Right lung (tissue), 2 donors: ENCODE measurements at regions not wholly inside any gene's neighbourhood (a gene's known extent, or its start where the extent isn't known, plus 50 kb on each side); places are given as distances from the start of the nearest gene placed in this dataset.
"Not testable (repeated sequence)": the region's sequence is repeated elsewhere in the genome, so short reads cannot be mapped to it uniquely, and the experiment has no call there.

Experiments
- DNase-seq, 2 donors: peaks; one replicate each; pipeline ENCODE4 v3.0.0-alpha.2; 2013

GRCh38 chr4:64821219-64821976 is 412.1 kb upstream of the TECRL start:
- no peak for DNase-seq

DNA sequence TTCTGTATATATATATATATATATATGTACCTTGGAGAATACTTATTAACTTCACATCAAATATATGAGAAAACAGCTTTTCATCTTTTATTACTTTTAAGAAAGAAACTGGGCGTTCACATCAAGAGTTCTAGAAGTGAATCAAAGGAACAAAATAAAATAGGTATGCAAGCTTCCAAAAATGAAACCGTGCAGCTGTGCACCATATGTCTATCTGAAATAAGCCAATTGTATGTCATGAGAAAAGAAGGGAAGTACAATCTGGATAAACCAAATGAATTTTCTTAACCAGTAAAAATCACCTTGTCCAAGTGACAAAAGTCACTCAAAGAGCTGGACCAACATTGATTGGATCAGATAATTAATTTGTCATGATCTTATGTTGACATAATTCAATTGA is 405.4 kb upstream of the TECRL start:
- DNase-seq = no peak

GRCh38 chr4:64807821-64808220 is 398.6 kb upstream of the TECRL start:
- no peak for DNase-seq

DNA sequence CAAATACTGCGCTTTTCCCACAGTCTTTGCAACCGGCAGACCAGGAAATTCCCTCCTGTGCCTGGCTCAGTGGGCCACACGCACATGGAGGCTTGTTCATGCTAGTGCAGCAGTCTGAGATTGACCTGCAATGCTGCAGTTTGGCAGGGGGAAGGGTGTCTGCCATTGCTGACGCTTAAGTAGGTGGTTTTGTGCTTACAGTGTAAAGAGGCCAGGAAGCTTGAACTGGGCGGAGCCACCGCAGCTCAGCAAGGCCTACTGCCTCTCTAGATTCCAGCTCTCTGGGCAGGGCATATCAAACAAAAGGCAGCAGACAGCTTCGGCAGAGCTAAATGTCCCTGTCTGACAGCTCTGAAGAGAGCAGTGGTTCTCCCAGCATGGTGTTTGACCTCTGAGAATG is 390.5 kb upstream of the TECRL start:
- no peak for DNase-seq

GRCh38 chr4:64798828-64799227 is 389.6 kb upstream of the TECRL start:
- not testable (repeated sequence) for DNase-seq

DNA sequence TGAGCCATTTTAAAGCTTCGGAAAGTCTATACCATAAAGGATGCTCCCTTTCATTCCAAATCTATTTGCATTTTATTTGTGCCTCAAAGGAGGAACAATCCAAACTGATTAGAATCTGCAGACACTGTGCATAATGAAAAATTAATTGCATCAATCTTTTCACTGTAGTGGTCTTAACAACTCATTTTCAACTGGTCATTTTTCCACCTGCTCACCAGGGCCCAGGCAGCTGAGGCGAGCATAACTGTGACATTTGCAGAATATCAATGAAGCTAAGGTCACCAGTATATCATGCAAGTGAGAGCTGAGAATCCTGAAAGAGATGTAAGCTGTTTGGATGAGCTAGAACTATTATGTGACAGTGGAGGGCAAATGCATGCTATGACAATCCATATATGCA is 387.3 kb upstream of the TECRL start:
- DNase-seq = no peak

- DNase-seq = no peak
Measured at GRCh38 chr4:64784125-64784524, 374.9 kb upstream of the TECRL start.

- DNase-seq = no peak
Measured at GRCh38 chr4:64781737-64782326, 372.6 kb upstream of the TECRL start.

GRCh38 chr4:64780664-64781063 is 371.4 kb upstream of the TECRL start:
- DNase-seq = no peak

DNA sequence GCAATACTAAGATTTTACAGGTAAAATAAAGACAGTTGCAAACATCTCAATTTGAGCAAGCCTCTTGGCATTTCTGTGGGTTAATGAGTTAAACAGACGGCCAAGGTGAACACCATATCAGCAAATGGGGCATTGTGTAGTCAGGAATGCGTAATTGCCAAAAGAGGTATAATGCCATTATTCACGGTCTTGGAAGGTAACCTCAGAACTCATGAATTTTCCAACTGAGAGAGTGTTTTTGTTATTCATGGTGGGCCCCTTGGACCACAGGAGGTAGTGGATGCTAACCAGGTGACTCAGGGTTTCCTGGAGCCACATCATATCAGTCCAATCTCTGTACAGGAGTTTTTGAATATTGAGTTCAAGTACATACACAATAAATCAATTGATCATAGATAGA is 368.0 kb upstream of the TECRL start:
- no peak for DNase-seq

- no peak for DNase-seq
Measured at GRCh38 chr4:64776820-64777219, 367.6 kb upstream of the TECRL start.

GRCh38 chr4:64774626-64775025 is 365.4 kb upstream of the TECRL start:
- no peak for DNase-seq

DNA sequence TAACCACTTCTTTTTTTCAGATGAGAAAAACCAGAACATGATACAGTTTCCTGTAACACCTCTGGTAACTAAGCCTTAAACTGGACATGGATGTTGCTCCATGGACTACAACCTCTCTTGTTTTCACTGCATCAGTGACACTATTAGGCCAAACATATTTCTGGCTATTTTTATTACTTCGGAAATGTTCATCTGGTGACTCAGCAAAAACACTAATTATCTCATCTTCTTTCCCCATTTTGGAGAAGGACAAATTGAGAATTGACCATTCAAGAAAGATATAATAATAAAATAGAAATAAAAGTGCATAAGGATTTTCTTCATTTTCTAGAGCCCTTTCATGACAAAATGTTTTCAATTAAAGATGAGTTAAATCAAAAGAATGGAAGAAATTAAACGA is 361.9 kb upstream of the TECRL start:
- DNase-seq = no peak

GRCh38 chr4:64767547-64767946 is 358.3 kb upstream of the TECRL start:
- no peak for DNase-seq

DNA sequence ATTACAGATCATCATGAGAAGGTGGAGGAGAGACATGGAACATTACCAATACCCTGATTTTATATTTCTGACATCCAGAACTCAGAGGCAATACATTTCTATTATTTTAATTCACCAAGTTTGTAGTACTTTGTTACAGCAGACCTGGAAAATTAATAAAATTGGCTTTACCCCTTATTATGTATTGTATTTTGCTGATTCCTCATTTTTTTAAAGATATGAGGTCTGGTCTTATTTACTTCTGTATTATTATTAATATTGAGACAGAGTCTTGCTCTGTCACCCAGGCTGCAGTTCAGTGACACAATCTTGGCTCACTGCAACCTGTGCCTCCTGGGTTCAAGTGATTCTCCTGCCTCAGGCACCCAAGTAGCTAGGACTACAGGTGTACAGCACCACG is 357.3 kb upstream of the TECRL start:
- DNase-seq = no peak

DNA sequence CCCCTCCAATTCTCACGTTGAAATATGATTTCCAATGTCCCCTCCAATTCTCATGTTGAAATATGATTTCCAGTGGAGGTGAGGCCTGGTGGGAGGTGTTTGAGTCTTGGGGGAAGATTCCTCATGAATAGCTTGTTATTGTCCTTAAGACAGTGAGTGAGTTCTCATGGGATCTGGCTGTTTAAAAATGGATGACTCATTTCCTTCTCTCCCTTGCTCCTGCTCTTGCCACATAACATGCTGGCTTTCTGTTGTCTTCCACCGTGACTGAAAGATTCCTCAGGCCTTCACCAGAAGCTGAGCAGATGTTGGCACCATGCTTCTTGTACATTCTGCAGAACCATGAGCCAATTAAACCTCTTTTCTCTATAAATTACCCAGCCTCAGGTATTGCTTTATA is 346.8 kb upstream of the TECRL start:
- DNase-seq = no peak

DNA sequence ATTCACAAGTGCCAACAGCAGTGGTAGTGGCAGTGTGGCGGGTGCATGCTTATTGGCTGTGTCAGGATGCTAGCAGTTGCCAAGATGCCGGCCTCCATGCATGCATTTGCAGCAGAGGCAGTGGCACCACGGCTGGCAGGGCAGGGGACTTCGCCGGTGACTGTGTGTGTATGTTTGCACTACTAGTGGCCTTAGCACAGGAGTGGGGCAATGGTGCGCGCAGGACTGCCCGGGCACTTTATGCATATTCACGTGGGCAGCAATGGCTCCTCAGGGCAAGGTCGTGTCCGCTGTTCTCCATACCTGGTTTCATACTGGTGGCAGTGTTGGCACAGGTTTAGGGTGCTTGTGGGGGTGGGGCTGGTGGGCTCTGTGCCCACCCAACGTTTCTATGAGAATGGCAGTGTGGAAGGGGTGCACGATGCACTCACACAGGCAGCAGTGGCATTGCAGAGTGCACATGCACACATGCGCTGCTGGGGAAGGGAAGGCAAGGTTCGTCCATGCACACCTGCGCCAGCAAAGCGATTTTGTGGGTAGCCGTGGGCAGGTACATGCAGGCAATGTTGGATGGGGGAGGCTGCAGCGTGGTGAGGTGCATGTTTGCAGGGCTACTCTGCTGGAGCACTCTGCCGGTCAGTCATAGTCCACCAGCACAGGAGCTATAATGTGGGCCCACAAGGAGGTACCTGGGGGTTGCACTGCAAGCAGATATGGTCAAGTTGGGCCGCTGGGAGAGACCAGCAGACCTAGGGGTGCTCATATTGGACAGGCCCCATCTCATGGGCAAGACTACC is 338.9 kb upstream of the TECRL start:
- no peak for DNase-seq

- no peak for DNase-seq
Measured at GRCh38 chr4:64738240-64738639, 329.0 kb upstream of the TECRL start.

GRCh38 chr4:64737854-64738138 is 328.5 kb upstream of the TECRL start:
- DNase-seq = not testable (repeated sequence)

- DNase-seq = no peak
Measured at GRCh38 chr4:64737026-64737853, 328.0 kb upstream of the TECRL start.

GRCh38 chr4:64729561-64729960 is 320.3 kb upstream of the TECRL start:
- no peak for DNase-seq

GRCh38 chr4:64727960-64728359 is 318.7 kb upstream of the TECRL start:
- no peak for DNase-seq
